ENCODE measurements at regions not wholly inside any gene's neighbourhood (a gene's known extent, or its start where the extent isn't known, plus 50 kb on each side); places are given as distances from the start of the nearest gene placed in this dataset.
"Not testable (repeated sequence)": the region's sequence is repeated elsewhere in the genome, so short reads cannot be mapped to it uniquely, and the experiment has no call there.

DNA sequence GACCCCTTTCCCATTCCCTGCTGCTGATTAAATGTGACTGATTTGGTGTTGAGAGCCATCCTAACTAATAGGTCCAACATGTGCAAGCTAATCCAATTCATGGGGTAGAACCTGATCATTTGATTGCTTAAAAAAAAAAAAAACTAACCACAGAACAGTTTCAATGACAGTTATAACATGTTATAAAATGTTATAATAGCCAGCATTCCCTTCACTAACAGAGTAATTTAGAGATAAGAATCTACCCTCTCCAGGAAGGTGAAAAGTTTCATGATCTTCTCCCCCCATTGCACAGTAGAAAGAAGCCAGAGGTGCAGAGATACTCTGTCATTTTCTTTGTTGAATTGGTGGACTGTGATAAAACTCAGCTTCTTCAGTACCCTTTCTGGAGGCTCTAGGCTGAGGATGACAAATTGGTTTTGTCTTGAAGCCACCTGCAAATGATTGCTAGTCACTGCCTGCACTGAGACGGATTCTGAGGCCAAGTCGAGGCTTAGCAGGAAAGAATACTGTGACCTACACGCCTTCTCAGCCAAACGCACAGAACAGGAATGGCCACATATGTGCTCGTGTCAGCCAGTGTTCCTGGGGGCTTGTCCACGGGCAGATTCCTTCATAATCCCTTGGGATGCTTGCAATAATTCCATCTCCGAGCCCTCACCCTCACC lies 215.7 kb upstream of the IRF2BP2 start:
- DNase-seq (ENCODE audit: low read depth) (no peak), FAIRE-seq (no peak)
- Histone ChIP-seq H2AFZ (ENCODE audit: low read depth, low read length) (no peak overlapping the region), H3K9me3 (ENCODE audit: insufficient read depth, low read depth, low read length) (no peaks in the 10 kb centered on the region), H3K9ac (ENCODE audit: low read length) (no peak overlapping the region), H3K79me2 (ENCODE audit: insufficient read depth, low read length) (no peaks in the 10 kb centered on the region), H3K36me3 (ENCODE audit: insufficient read depth, low read length) (no peaks in the 10 kb centered on the region), H3K27me3 (ENCODE audit: insufficient read depth, low read length) (peaks cover 7% of the 10 kb centered on the region), H3K4me2 (ENCODE audit: low read length) (no peak overlapping the region), H4K20me1 (ENCODE audit: insufficient read depth, low read length) (no peaks in the 10 kb centered on the region), H3K4me3 (ENCODE audit: insufficient read depth, low read depth, low read length) (no peak overlapping the region), H3K27ac (ENCODE audit: low read depth, low read length) (no peak overlapping the region), H3K4me1 (ENCODE audit: insufficient read depth, low read length) (no peaks in the 10 kb centered on the region)
- TF ChIP-seq EZH2 (IDR thresholded peaks at IDR 0.05; ENCODE audit: insufficient read depth, low read length) (no peak), CTCF (IDR thresholded peaks at IDR 0.05; ENCODE audit: insufficient read depth, low read depth, low read length) (no peak)
- no peak overlapping the region for H3K4me3 Mint-ChIP-seq (ENCODE audit: unreplicated experiment)
- H3K27me3 Mint-ChIP-seq (ENCODE audit: low read depth, unreplicated experiment) = peaks cover 32% of the 10 kb centered on the region
- H3K4me1 Mint-ChIP-seq (ENCODE audit: low read depth, unreplicated experiment) = peaks cover 5% of the 10 kb centered on the region
- H3K36me3 Mint-ChIP-seq (ENCODE audit: low read depth, unreplicated experiment) = peaks cover 3% of the 10 kb centered on the region
- no peak overlapping the region for H3K27ac Mint-ChIP-seq (ENCODE audit: unreplicated experiment)
- peaks cover 12% of the 10 kb centered on the region for H3K9me3 Mint-ChIP-seq (ENCODE audit: unreplicated experiment)

DNA sequence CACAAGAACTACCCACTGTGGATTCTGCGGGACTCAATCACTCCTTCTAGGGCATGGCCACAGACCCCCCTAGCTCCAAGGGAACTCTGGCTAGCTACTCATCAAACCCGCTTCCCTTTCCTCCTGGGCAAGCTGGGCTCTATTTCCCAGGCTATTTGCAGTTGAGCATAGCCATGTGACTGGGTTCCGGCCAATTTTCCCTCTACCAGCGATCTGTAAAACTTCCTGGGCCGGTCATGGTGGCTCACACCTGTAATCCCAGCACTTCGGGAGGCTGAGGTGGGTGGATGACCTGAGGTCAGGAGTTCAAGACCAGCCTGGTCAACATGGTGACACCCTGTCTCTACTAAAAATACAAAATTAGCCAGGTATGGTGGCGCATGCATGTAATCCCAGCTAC lies 214.9 kb upstream of the IRF2BP2 start:
- H3K4me1 Mint-ChIP-seq (ENCODE audit: low read depth, unreplicated experiment); H2AFZ ChIP-seq (ENCODE audit: low read depth, low read length); FAIRE-seq; H3K9me3 Mint-ChIP-seq (ENCODE audit: unreplicated experiment); H3K36me3 ChIP-seq (ENCODE audit: insufficient read depth, low read length); DNase-seq (ENCODE audit: low read depth); H3K79me2 ChIP-seq (ENCODE audit: insufficient read depth, low read length); H3K27ac Mint-ChIP-seq (ENCODE audit: unreplicated experiment); H3K27me3 ChIP-seq (ENCODE audit: insufficient read depth, low read length); H3K27ac ChIP-seq (ENCODE audit: low read depth, low read length); H3K36me3 Mint-ChIP-seq (ENCODE audit: low read depth, unreplicated experiment); H3K9me3 ChIP-seq (ENCODE audit: insufficient read depth, low read depth, low read length); H3K4me2 ChIP-seq (ENCODE audit: low read length); H4K20me1 ChIP-seq (ENCODE audit: insufficient read depth, low read length); H3K9ac ChIP-seq (ENCODE audit: low read length); H3K4me3 ChIP-seq (ENCODE audit: insufficient read depth, low read depth, low read length); H3K4me1 ChIP-seq (ENCODE audit: insufficient read depth, low read length); H3K4me3 Mint-ChIP-seq (ENCODE audit: unreplicated experiment): not testable (repeated sequence)
- peaks cover 32% of the 10 kb centered on the region for H3K27me3 Mint-ChIP-seq (ENCODE audit: low read depth, unreplicated experiment)

GRCh38 chr1:234823191-234824176 lies 213.5 kb upstream of the IRF2BP2 start:
- no peak for DNase-seq (ENCODE audit: low read depth)
- Histone ChIP-seq H3K4me1 (ENCODE audit: insufficient read depth, low read length) (no peaks in the 10 kb centered on the region), H3K9ac (ENCODE audit: low read length) (no peak overlapping the region), H2AFZ (ENCODE audit: low read depth, low read length) (no peak overlapping the region), H3K36me3 (ENCODE audit: insufficient read depth, low read length) (no peaks in the 10 kb centered on the region), H3K9me3 (ENCODE audit: insufficient read depth, low read depth, low read length) (no peaks in the 10 kb centered on the region), H3K79me2 (ENCODE audit: insufficient read depth, low read length) (no peaks in the 10 kb centered on the region), H4K20me1 (ENCODE audit: insufficient read depth, low read length) (no peaks in the 10 kb centered on the region), H3K4me2 (ENCODE audit: low read length) (no peak overlapping the region), H3K27ac (ENCODE audit: low read depth, low read length) (no peak overlapping the region), H3K4me3 (ENCODE audit: insufficient read depth, low read depth, low read length) (no peak overlapping the region), H3K27me3 (ENCODE audit: insufficient read depth, low read length) (no peaks in the 10 kb centered on the region)
- no peak for FAIRE-seq
- Mint-ChIP-seq H3K36me3 (ENCODE audit: low read depth, unreplicated experiment) (no peaks in the 10 kb centered on the region), H3K27me3 (ENCODE audit: low read depth, unreplicated experiment) (peaks cover 21% of the 10 kb centered on the region), H3K9me3 (ENCODE audit: unreplicated experiment) (no peaks in the 10 kb centered on the region), H3K4me3 (ENCODE audit: unreplicated experiment) (no peak overlapping the region), H3K27ac (ENCODE audit: unreplicated experiment) (no peak overlapping the region), H3K4me1 (ENCODE audit: low read depth, unreplicated experiment) (peaks cover 9% of the 10 kb centered on the region)
- TF ChIP-seq CTCF (IDR thresholded peaks at IDR 0.05; ENCODE audit: insufficient read depth, low read depth, low read length) = no peak
- TF ChIP-seq EZH2 (IDR thresholded peaks at IDR 0.05; ENCODE audit: insufficient read depth, low read length) = no peak

Measured in astrocyte (in vitro differentiated cells and primary cell).